B cell (primary cell): ENCODE measurements at regions not wholly inside any gene's neighbourhood (a gene's known extent, or its start where the extent isn't known, plus 50 kb on each side); places are given as distances from the start of the nearest gene placed in this dataset.

Experiments used
- ATAC-seq: fragments of 200-7000 bp; cut with Tn5 transposase; one replicate; pipeline ENCODE4 v1.10.0; 2021; ENCODE audit warnings: low read depth, mild to moderate bottlenecking, moderate number of reproducible peaks, moderate library complexity
- CTCF ChIA-PET: fragments of 350-600 bp; sonication (Branson Sonifier 250); formaldehyde crosslinking; loops from one replicate; lab custom pipeline; 2021; ENCODE audit warnings: antibody characterized with exemption, inconsistent platforms; lab: Charles Lee
- POLR2A ChIA-PET: fragments of 350-600 bp; sonication (Branson Sonifier 250); formaldehyde crosslinking; loops from one replicate; lab custom pipeline; 2021; ENCODE audit warnings: antibody characterized with exemption; lab: Charles Lee
- DNase-seq: peaks from one replicate; pipeline ENCODE4 v3.0.0; 2013
- H2AFZ ChIP-seq: 2 replicates; pipeline ENCODE4 v1.6.1; 2012; ENCODE audit warnings: mild to moderate bottlenecking, low read depth, low read length; ENCODE audit not compliant: insufficient read depth, poor library complexity, severe bottlenecking
- H3K27ac ChIP-seq, 2 donors: 1 replicate in 1 of 2; 2 replicates in 1 of 2; pipeline ENCODE4 v1.5.1; 2012 to 2013; ENCODE audit warnings: low read length in 2 of 2, mild to moderate bottlenecking in 2 of 2, moderate library complexity in 1 of 2
- H3K27me3 ChIP-seq, 4 experiments: fragments of 200-600 bp in 1 of 4; sonication (generic) in 1 of 4; replicated peaks in 1 of 4; 1 replicate in 2 of 4; 2 replicates in 2 of 4; pipeline versions ENCODE4 v1.6.1 to v1.7.0; 2013 to 2016; ENCODE audit warnings: low read length in 3 of 4, mild to moderate bottlenecking in 2 of 4, mixed read lengths in 1 of 4, moderate library complexity in 1 of 4; ENCODE audit not compliant: insufficient read depth in 4 of 4, control insufficient read depth in 3 of 4; ENCODE audit errors: control extremely low read depth in 1 of 4
- H3K36me3 ChIP-seq, 2 experiments: replicated peaks in 1 of 2; 1 replicate in 1 of 2; 2 replicates in 1 of 2; pipeline versions ENCODE4 v1.6.1 to v1.7.1; 2013; ENCODE audit warnings: low read length in 1 of 2; ENCODE audit not compliant: insufficient read depth in 2 of 2, control insufficient read depth in 1 of 2; ENCODE audit errors: control extremely low read depth in 1 of 2, extremely low read depth in 1 of 2
- H3K4me1 ChIP-seq, 2 donors: fragments of 200-600 bp in 1 of 2; sonication (generic) in 1 of 2; 1 replicate in 1 of 2; 2 replicates in 1 of 2; pipeline versions ENCODE4 v1.5.1 to v1.6.1; 2013 to 2017; ENCODE audit warnings: low read length in 2 of 2; ENCODE audit not compliant: control insufficient read depth in 2 of 2, insufficient read depth in 2 of 2
- H3K4me2 ChIP-seq: replicated peaks from 2 replicates; pipeline ENCODE3; 2012; ENCODE audit warnings: mild to moderate bottlenecking, low read depth, low read length; ENCODE audit not compliant: poor library complexity, severe bottlenecking
- H3K4me3 ChIP-seq, 5 experiments: fragments of 200-600 bp in 1 of 5; sonication (generic) in 1 of 5; 1 replicate in 3 of 5; 2 replicates in 2 of 5; pipeline versions ENCODE4 v1.5.1 to v1.7.0; 2011 to 2016; ENCODE audit warnings: low read length in 4 of 5, mild to moderate bottlenecking in 4 of 5, low read depth in 2 of 5, control low read depth in 1 of 5, moderate library complexity in 1 of 5; ENCODE audit not compliant: insufficient read depth in 1 of 5; ENCODE audit errors: control extremely low read depth in 1 of 5, extremely low read depth in 1 of 5
- H3K79me2 ChIP-seq: fragments of 200-600 bp; sonication (generic); one replicate; pipeline ENCODE4 v1.6.0; 2016; ENCODE audit warnings: low read length; ENCODE audit not compliant: control insufficient read depth, insufficient read depth
- H3K9ac ChIP-seq: fragments of 200-600 bp; sonication (generic); 2 replicates; pipeline ENCODE4 v1.6.1; 2017; ENCODE audit warnings: mild to moderate bottlenecking, low read length, moderate library complexity
- H3K9me3 ChIP-seq, 3 donors: one replicate each; pipeline versions ENCODE4 v1.6.1 to v1.7.1; 2013; ENCODE audit warnings: low read length in 2 of 3; ENCODE audit not compliant: control insufficient read depth in 2 of 3, insufficient read depth in 1 of 3; ENCODE audit errors: control extremely low read depth in 1 of 3
- H4K20me1 ChIP-seq: 2 replicates; pipeline ENCODE4 v1.6.0; 2012; ENCODE audit warnings: mild to moderate bottlenecking, low read length; ENCODE audit not compliant: insufficient read depth, control insufficient read depth, poor library complexity, severe bottlenecking
- H3K27ac Mint-ChIP-seq: one replicate; pipeline ENCODE4 v1.8.0; 2021; ENCODE audit warnings: mixed read lengths
- H3K27me3 Mint-ChIP-seq: one replicate; pipeline ENCODE4 v1.8.0; 2021; ENCODE audit warnings: mixed read lengths
- H3K4me1 Mint-ChIP-seq: one replicate; pipeline ENCODE4 v1.8.0; 2021; ENCODE audit warnings: mixed read lengths
- H3K4me3 Mint-ChIP-seq: one replicate; pipeline ENCODE4 v1.8.0; 2021; ENCODE audit warnings: mixed read lengths
- H3K9me3 Mint-ChIP-seq: one replicate; pipeline ENCODE4 v1.8.0; 2022; ENCODE audit warnings: mixed read lengths; ENCODE audit not compliant: insufficient read depth
- CTCF ChIP-seq: fragments of 200-600 bp; IDR thresholded peaks from one replicate; pipeline ENCODE4 v1.8.0; 2022; ENCODE audit warnings: antibody characterized with exemption, mild to moderate bottlenecking
- EZH2 ChIP-seq: IDR thresholded peaks from 2 replicates; pipeline ENCODE4 v1.6.1; 2012; ENCODE audit warnings: borderline replicate concordance, low read depth, mild to moderate bottlenecking, moderate library complexity, low read length; ENCODE audit not compliant: insufficient read depth, poor library complexity, severe bottlenecking
- WGBS: methylation state at CpG from one replicate; pipeline ENCODE4 v1.1.5; 2013; ENCODE audit warnings: missing lambda C conversion rate; ENCODE audit not compliant: insufficient coverage; 5-methylcytosine and 5-hydroxymethylcytosine counted together
- intact Hi-C: fragments of 100-400 bp; cut with micrococcal nuclease; formaldehyde crosslinking; loops from one replicate; pipeline ENCODE4 v1.10.0; 2022

DNA sequence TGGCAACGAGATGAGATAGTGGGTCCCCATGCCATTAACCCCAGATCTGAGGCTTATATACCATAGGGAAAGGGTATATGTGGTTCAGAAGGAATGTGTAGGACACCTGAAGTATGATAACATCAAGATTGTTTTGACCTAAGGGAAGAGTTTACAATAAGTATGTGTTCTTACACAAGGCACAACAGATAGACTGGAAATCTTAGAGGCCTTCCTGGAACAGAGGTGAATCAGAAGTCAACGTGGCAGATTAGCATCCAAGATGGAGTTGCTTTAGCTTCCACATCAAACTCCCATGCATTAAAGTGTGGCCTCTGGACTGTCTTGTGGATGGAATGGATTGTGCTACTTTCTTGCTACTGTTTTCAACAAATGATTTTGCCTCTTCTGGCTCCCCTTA, 116.6 kb upstream of the NT5C1B start:
- H3K27me3 Mint-ChIP-seq: no peaks in the 10 kb centered on the region

DNA sequence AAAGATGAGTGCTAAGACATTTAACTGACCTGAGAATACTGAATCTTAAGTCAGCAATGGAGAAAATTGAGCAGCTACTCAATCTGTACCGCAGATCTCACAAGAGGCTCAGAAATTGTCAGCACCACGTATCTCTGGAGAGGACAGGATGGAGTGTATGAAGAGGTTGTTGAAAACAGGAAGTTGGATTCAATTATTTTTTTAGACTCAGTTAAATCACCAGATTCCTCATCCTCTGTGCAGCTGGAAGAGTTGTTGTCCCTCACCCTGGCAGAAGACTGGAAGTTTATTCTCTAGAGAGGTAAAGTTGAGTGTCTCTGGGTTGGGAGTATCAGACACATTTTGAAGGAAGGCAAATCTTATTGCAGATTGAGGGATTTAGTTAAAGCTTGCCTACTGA, 114.9 kb upstream of the NT5C1B start:
- WGBS: 60% methylated on average over 2 of the region's 2 CpGs
- H3K9ac ChIP-seq: no peak overlapping the region
- no peak overlapping the region for H3K4me3 Mint-ChIP-seq

More for the DNA sequence above, 116.6 kb upstream of the NT5C1B start:
- Mint-ChIP-seq H3K27ac (no peak overlapping the region), H3K9me3 (no peaks in the 10 kb centered on the region), H3K4me1 (no peaks in the 10 kb centered on the region), H3K4me3 (no peak overlapping the region)
- H3K4me1 ChIP-seq: no peaks in the 10 kb centered on the region
- ATAC-seq (no peak), DNase-seq (no peak)
- no peak overlapping the region for H3K4me3 ChIP-seq
- H3K36me3 ChIP-seq: no peaks in the 10 kb centered on the region
- TF ChIP-seq CTCF (no peak), EZH2 (no peak)
- WGBS: 67% methylated on average over 1 of the region's 2 CpGs
- H3K9ac ChIP-seq: no peak overlapping the region
- intact Hi-C loops: no loop called here
- no peaks in the 10 kb centered on the region for H3K79me2 ChIP-seq
- H3K27me3 ChIP-seq: no peaks in the 10 kb centered on the region
- no peaks in the 10 kb centered on the region for H4K20me1 ChIP-seq
- H3K27ac ChIP-seq: no peak overlapping the region
- CTCF ChIA-PET: no interaction called here
- no peaks in the 10 kb centered on the region for H3K9me3 ChIP-seq
- H2AFZ ChIP-seq: no peak overlapping the region
- POLR2A ChIA-PET: no interaction called here
- H3K4me2 ChIP-seq: no peak overlapping the region

More for the DNA sequence above, 114.9 kb upstream of the NT5C1B start:
- intact Hi-C loops: no loop called here
- no peaks in the 10 kb centered on the region for H3K4me1 Mint-ChIP-seq
- no peak for DNase-seq
- no peaks in the 10 kb centered on the region for H3K9me3 Mint-ChIP-seq
- H2AFZ ChIP-seq: no peak overlapping the region
- no peaks in the 10 kb centered on the region for H3K27me3 Mint-ChIP-seq
- no peaks in the 10 kb centered on the region for H3K4me1 ChIP-seq
- H3K4me2 ChIP-seq: no peak overlapping the region
- no peaks in the 10 kb centered on the region for H3K36me3 ChIP-seq
- no peak overlapping the region for H3K4me3 ChIP-seq
- ChIA-PET CTCF (no interaction called here), POLR2A (no interaction called here)
- no peak overlapping the region for H3K27ac Mint-ChIP-seq
- no peaks in the 10 kb centered on the region for H3K27me3 ChIP-seq
- H3K27ac ChIP-seq: no peak overlapping the region
- ATAC-seq: no peak
- no peaks in the 10 kb centered on the region for H3K9me3 ChIP-seq
- no peaks in the 10 kb centered on the region for H3K79me2 ChIP-seq
- no peak for TF ChIP-seq EZH2
- no peak for TF ChIP-seq CTCF
- H4K20me1 ChIP-seq: no peaks in the 10 kb centered on the region
